GM12878 (cell line): ENCODE measurements at regions not wholly inside any gene's neighbourhood (a gene's known extent, or its start where the extent isn't known, plus 50 kb on each side); places are given as distances from the start of the nearest gene placed in this dataset.

Experiments
- CBX3 ChIP-seq: fragments of 200-600 bp; sonication (generic); IDR thresholded peaks from 2 replicates; pipeline ENCODE4 v1.6.1; 2016; ENCODE audit warnings: low read depth, borderline replicate concordance
- CREB1 ChIP-seq: IDR thresholded peaks from 2 replicates; pipeline ENCODE4 v1.6.1; 2012; ENCODE audit warnings: low read depth, mild to moderate bottlenecking, inconsistent platforms
- CTCF ChIP-seq, 3 experiments: IDR thresholded peaks in 2 of 3; conservative IDR thresholded peaks in 1 of 3; 2 replicates each; pipeline ENCODE4 v1.5.1; 2011; ENCODE audit warnings: low read depth in 3 of 3, low read length in 3 of 3, mild to moderate bottlenecking in 3 of 3, control low read depth in 2 of 3, moderate library complexity in 2 of 3, inconsistent platforms in 1 of 3, mixed read lengths in 1 of 3; ENCODE audit not compliant: control insufficient read depth in 2 of 3, insufficient read depth in 1 of 3; ENCODE audit errors: extremely low read depth in 1 of 3
- MYC ChIP-seq: IDR thresholded peaks from 2 replicates; pipeline ENCODE4 v1.6.1; 2011; ENCODE audit warnings: mild to moderate bottlenecking, low read length, moderate library complexity, inconsistent platforms; ENCODE audit not compliant: insufficient read depth, insufficient replicate concordance, insufficient read length, severe bottlenecking
- RAD21 ChIP-seq: IDR thresholded peaks from 2 replicates; pipeline ENCODE4 v1.6.1; 2011; ENCODE audit warnings: mild to moderate bottlenecking, low read depth, low read length, moderate library complexity; ENCODE audit not compliant: insufficient read depth
- RCOR1 ChIP-seq: conservative IDR thresholded peaks from 2 replicates; pipeline ENCODE4 v1.6.1; 2012; ENCODE audit warnings: low read depth, low read length, improper control_type of control experiment
- SIN3A ChIP-seq: IDR thresholded peaks from 2 replicates; pipeline ENCODE4 v1.6.1; 2012; ENCODE audit warnings: low read depth, low read length, improper control_type of control experiment
- TF ChIP-seq, protein P1 (sequence below): IDR thresholded peaks from 2 replicates; pipeline ENCODE4 v1.6.1; 2012; ENCODE audit warnings: mild to moderate bottlenecking, low read depth, low read length

DNA sequence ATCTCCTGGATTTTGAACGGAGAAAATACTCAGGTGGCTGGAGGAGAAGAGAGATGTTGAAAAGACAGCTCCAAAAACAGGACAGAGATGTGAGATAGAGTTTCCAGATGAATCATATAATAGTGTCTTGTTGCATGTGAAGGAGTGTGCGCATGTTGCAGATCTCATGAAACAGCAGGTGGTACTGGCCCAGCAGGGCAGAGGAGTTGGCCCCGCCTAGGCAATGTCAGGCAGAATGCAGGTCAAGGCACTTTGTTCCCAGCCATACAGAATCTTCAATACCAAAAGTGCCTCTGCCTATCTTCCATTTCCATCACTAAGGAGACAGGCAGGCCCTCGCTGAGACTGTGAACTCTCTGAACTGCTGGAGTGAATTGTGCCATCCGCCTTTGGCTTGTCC lies 63.9 kb upstream of the FAT1 start:
- TF ChIP-seq, protein P1, sequence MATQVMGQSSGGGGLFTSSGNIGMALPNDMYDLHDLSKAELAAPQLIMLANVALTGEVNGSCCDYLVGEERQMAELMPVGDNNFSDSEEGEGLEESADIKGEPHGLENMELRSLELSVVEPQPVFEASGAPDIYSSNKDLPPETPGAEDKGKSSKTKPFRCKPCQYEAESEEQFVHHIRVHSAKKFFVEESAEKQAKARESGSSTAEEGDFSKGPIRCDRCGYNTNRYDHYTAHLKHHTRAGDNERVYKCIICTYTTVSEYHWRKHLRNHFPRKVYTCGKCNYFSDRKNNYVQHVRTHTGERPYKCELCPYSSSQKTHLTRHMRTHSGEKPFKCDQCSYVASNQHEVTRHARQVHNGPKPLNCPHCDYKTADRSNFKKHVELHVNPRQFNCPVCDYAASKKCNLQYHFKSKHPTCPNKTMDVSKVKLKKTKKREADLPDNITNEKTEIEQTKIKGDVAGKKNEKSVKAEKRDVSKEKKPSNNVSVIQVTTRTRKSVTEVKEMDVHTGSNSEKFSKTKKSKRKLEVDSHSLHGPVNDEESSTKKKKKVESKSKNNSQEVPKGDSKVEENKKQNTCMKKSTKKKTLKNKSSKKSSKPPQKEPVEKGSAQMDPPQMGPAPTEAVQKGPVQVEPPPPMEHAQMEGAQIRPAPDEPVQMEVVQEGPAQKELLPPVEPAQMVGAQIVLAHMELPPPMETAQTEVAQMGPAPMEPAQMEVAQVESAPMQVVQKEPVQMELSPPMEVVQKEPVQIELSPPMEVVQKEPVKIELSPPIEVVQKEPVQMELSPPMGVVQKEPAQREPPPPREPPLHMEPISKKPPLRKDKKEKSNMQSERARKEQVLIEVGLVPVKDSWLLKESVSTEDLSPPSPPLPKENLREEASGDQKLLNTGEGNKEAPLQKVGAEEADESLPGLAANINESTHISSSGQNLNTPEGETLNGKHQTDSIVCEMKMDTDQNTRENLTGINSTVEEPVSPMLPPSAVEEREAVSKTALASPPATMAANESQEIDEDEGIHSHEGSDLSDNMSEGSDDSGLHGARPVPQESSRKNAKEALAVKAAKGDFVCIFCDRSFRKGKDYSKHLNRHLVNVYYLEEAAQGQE, result no peak
- TF ChIP-seq RCOR1 (no peak), MYC (no peak), RAD21 (no peak), CREB1 (no peak), CBX3 (no peak), CTCF (IDR thresholded peaks at IDR 0.05 in 2 of 3, conservative IDR thresholded peaks at IDR 0.05 in 1 of 3; ENCODE audit: control insufficient read depth in 2 of 3, extremely low read depth in 1 of 3, insufficient read depth in 1 of 3, low read depth in 3 of 3, low read length in 3 of 3) (no peak), SIN3A (no peak)
